Panc1 (cell line): ENCODE measurements at regions not wholly inside any gene's neighbourhood (a gene's known extent, or its start where the extent isn't known, plus 50 kb on each side); places are given as distances from the start of the nearest gene placed in this dataset.

ENCODE experiments used
- CTCF ChIP-seq: fragments of 450-650 bp; IDR thresholded peaks from 2 replicates; pipeline ENCODE4 v1.5.1; 2017; ENCODE audit warnings: mild to moderate bottlenecking
- REST ChIP-seq, 2 experiments: IDR thresholded peaks; 2 replicates each; pipeline ENCODE4 v1.6.1; 2011 to 2012; ENCODE audit warnings: low read depth in 2 of 2, control low read depth in 1 of 2, low read length in 1 of 2, mild to moderate bottlenecking in 1 of 2, moderate library complexity in 1 of 2; ENCODE audit not compliant: insufficient read depth in 1 of 2
- TCF7L2 ChIP-seq: IDR thresholded peaks from 2 replicates; pipeline ENCODE4 v1.6.1; 2011; ENCODE audit warnings: mild to moderate bottlenecking, low read depth, low read length, inconsistent platforms

DNA sequence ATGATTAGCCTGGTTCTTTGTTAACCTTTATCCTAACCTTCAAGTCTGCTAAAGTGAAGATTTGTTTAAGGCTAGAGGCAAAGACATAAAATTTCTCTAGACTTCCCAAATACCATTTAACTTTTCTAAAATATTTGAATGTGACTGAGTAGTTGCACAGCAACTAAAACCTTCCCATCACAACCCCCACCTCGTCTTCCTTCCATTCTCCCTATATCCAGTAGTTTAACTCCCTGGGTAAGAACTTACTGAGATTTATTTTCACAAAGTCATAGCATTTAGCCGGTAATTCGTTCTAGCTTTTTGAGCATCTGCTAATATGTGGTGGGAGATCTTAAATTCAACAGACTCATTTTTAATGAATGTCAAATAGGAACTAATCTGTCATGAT is 87.9 kb upstream of the AKIRIN2 start:
- TF ChIP-seq CTCF (no peak), REST (IDR thresholded peaks at IDR 0.05; ENCODE audit: insufficient read depth in 1 of 2, low read depth in 2 of 2, low read length in 1 of 2) (no peak), TCF7L2 (no peak)
